ENCODE measurements at regions not wholly inside any gene's neighbourhood (a gene's known extent, or its start where the extent isn't known, plus 50 kb on each side); places are given as distances from the start of the nearest gene placed in this dataset.
A peak's percentile ranks its signal among the peaks of the same experiment; 100 is the strongest.

DNA sequence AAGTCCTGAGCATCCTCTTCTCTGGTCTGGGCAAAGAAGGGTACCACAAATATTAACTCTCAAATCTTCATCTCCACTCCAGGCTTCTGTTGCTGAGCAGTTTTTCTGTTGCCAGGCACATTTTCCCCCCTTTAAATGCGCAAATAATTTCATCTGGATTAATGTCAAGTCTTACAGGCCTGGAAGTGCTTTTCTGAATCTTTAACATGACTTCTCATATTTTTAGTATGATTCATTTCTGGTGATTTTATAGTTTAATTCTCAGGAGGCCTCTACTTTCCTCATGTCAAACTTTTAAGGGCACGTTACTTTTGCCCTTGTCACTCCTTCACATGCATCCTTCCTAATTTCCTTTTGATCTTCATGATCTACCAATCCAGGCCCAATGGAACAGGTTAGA lies 510.2 kb downstream of the METTL15 start:
- DNase-seq (ENCODE audit: low spot score), result no peak

DNA sequence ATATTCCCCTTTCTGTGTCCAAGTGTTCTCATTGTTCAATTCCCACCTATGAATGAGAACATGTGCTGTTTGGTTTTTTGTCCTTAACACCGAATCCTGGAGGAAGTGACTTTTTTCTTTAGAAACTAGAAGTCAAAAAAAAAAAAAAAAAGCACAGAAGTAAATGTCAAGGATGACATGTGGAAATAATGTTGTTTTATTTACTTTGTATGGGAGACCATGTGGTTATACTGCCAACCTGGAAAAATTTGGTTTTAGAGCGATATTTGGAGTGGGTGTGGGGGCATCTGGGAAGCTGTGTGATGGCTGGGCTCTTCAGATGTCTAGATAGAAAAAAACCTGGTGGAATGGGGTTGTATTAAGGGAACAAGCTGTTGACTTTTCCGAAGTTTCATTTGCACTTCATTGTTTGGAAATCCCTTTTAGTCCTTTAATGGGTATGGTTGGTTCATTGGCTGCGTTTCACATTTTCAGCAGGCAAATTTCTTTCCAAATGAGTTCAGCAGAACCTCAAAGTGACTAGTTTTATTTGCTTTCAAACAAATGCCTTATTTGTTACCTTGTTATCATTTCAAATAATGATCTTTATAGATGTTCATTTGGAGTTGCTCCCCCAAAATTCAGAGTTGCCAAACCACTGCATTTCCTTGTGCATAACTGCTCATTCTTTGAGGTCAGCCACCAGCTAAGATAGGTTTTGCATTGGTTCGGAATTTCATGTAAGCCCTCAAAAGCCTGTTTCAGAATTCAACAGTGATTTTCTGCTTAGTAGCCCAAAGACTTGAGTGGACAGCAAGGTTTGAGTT lies 508.2 kb downstream of the METTL15 start:
- DNase-seq (ENCODE audit: low spot score), result peak; percentile 7

GRCh38 chr11:28615542-28615941 lies 507.4 kb downstream of the METTL15 start:
- DNase-seq (ENCODE audit: low spot score), result no peak

DNA sequence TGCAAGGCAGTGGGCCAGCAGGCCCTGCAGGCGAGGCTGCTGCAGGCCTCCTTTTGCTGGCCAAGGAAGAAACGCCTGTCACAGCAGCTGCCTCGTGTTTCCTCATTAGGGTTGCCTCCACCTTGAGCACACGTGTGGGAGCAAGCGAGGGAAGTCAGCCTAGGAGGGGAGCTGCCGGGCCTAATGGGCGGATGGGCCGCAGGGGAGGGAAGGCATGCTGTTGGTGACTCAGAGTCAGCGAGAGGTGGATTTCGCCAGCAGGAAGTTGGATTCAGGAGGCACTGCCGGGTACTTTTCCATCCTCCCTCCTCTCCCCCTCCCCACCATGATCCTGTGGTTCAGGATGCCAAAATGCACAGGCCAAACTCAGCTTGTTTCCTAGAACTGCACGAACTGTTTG lies 498.7 kb downstream of the METTL15 start:
- peak; percentile 7 for DNase-seq (ENCODE audit: low spot score)

DNA sequence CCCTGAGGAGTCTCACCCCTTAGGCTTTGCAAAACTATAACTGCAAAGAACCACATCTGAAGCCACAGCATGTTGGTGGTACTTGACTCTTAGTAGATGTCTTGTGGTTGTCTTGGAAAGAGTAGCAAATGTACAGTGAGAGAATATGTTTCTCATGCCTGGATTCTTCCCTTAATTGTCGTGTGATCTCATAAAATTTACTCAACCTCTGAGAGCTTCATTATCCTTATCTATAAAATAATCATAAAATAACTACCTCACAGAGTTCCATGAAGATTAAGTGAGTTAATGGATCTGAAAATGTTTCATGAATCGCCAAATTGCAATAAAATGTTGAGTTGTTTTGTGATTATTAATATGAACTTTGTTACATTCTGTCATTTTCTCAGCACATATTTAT lies 491.5 kb downstream of the METTL15 start:
- no peak for DNase-seq (ENCODE audit: low spot score)

DNA sequence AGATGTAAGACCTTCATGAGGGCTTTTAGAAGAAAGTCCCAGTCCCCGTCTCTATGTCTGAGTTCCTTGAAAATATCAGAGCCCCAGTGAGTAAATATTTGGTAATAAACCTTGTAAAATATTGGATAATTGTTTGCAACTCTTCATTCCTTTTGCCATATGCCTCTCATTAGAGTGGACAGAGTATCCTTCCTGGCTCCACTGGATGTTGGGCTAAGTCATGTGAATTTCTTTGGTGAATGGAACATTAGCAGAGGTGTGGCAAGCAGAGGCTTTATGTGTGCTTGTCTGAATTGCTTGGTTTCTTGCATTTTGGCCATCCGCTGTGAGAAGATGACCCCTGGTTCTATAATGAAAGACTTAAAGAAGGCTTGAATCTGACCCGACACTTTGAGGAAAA lies 490.3 kb downstream of the METTL15 start:
- no peak for DNase-seq (ENCODE audit: low spot score)

GRCh38 chr11:28596816-28597215 lies 488.6 kb downstream of the METTL15 start:
- no peak for DNase-seq (ENCODE audit: low spot score)

- DNase-seq (ENCODE audit: low spot score), result no peak
Measured at GRCh38 chr11:28592141-28592540, 484.0 kb downstream of the METTL15 start.

DNA sequence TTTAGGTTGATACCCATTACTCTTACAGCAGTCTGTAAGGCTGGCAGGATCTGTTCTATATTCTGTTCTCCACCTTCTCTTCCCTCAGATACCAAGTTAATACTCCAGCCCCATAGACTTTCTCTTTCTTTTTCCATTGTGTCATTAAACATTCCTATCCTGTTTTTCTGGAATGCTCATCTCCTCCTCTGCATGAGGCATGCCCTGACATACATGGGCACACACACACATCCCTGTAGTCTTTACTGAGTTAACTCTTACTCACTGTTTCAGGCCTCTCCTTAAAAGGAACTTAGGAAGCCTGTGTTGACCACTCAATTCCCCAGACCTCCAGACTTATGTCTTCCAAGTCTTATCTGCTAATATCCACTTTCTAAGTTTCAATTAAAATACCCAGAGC lies 476.8 kb downstream of the METTL15 start:
- no peak for DNase-seq (ENCODE audit: low spot score)

DNA sequence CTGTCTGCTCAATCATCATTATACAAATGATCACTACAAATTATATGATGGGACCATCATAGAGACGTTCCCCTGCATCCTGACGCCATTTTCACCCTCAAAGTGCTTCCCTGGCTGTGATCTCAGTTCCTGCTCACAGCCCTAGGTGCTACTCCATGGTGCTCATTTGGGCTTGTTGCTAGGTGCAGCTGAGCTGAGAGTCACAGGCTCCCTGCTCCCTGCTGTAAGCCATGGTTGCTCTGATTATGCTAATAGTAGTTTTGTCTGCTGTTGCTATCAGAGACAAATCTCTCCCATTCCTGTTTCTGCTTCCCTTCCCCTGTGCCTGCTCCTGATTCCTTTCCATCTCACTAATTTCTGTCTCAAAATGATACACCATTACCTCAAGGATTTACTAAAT lies 474.3 kb downstream of the METTL15 start:
- DNase-seq (ENCODE audit: low spot score), result peak; percentile 25

DNA sequence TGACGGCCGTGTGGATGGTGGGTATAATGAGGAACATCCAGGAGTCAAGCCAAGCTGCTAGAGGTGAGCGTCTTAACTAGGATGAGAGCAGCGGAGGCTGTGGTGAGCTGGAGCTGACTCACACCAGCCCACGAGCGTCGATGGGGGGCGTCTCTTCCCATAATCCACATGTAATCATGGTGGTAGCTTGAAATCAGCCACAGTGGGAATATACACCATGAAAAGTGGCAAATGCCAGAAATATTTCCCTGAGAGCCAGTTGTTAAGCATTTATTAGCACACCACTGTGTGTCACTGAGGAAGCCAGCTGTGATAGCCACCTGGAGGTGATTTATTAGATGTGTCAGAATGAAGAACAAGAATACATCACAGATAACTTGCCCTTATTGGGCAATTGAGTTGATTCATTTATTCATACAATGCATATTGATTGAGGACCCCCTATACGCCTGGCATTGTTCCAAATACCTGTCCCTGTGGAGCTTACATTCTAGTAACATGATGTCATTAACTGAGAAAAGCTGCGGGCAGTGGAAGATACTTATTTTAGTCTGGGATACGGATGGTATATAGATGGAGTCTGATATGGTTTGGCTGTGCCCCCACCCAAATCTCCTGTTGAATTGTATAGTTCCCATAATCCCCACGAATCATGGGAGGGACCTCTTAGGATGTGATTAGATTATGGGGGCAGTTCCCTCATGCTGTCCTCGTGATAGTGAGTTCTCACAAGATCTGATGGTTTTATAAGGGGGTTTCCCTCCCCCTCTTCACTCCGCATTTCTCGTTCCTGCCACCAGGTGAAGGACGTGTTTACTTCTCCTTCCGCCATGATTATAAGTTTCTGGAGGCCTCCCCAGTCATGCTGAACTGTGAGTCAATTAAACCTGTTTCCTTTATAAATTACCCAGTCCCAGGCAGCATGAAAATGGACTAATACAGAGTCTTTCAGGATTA lies 473.4 kb downstream of the METTL15 start:
- DNase-seq (ENCODE audit: low spot score), result peak; percentile 20

DNA sequence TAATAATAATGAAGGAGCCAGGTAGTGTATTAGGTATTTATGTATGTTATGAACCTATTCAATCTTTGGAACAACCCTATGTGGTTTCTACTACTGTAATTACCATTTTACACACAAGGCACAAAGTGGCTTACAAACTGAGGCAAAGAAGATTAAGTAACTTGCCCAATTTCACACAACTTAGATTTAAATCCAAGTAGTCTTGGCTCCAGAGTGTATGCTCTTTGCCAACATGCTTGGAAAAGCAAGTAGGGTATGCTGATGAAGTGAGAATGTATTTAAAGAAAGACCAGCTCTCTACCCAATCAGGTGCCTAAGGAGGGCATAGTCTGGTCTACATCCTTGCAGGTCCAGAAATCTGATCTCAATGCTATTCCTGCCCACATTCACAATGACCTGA lies 463.2 kb downstream of the METTL15 start:
- no peak for DNase-seq (ENCODE audit: low spot score)

GRCh38 chr11:28569106-28569505 lies 460.9 kb downstream of the METTL15 start:
- DNase-seq (ENCODE audit: low spot score), result no peak

DNA sequence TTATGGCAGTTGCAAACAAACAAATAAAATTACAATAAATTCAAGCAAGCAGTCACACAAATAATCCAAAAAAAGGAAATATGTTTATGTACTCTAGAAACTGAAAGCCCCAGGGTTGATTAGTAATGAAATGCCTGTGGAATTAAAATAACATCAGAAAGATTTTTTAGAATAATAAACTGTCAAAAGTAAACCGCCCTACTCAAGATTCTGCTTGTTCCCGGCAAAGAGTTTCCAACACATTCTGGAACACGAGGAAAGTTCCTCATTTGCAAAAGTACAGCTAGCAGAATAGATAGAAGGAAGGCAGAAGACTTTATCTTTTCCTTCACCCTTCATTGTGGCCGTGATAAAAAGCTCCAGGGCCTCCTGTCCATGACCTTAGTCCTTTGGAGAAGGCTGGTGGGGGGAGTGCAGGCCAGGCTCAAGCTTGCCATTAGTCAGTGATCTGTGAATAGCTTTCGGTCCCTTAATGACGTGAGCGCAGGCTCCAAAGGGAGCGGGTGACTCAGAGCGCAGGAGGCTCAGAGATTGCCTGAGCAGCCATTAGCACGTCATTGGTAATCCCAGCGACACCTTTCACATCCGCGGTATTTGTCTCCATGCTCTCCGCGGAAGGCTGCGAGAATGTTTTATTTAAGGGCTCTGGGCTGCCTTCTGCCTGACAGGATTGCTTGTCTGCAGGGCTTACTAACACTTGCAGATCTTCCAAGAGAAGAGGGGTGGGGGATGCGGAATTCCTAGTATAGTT lies 458.3 kb downstream of the METTL15 start:
- peak; percentile 70 for DNase-seq (ENCODE audit: low spot score)

- peak; percentile 29 for DNase-seq (ENCODE audit: low spot score)
Measured at GRCh38 chr11:28559492-28559891, 451.3 kb downstream of the METTL15 start.

DNA sequence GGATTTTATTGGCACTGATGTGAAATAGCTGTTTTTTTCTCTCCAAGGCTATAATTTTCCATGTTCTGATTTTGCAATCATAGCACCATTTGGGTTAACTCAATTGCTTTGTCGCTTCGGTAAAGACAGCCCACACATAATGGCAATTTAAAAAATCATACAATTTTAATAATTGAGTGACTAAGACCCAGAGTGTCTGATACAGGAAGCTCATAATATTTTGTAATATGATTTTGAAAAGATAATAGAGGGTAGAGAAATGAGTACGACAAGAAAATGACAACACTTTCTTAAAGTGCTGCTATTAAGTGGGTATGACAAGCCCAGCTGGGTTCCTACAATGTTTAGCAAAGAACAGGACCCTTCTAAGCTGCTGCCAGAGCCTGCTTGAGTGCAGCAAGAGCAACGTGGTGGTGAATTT lies 439.1 kb downstream of the METTL15 start:
- DNase-seq (ENCODE audit: low spot score), result peak; percentile 38

DNA sequence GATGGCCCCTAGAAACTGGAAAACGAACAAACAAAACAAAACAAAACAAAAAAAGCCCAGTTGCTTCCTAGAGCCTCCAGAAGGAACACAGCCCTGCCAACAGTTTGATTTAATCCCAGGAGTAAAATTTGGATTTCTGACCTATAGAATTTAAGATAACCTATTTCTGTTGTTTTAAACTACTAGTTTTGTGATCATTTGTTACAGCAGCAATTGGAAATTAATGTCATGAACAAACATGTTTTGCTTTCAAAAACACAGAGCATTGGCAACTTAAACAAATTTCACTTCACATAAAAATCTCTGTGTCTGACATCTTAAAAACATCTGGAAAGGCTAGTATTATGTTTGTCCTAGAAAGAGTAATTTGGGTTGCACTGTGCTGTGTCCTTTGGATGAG lies 437.3 kb downstream of the METTL15 start:
- DNase-seq (ENCODE audit: low spot score), result no peak

- DNase-seq (ENCODE audit: low spot score), result peak; percentile 6
Measured at GRCh38 chr11:28542561-28542960, 434.4 kb downstream of the METTL15 start.

DNA sequence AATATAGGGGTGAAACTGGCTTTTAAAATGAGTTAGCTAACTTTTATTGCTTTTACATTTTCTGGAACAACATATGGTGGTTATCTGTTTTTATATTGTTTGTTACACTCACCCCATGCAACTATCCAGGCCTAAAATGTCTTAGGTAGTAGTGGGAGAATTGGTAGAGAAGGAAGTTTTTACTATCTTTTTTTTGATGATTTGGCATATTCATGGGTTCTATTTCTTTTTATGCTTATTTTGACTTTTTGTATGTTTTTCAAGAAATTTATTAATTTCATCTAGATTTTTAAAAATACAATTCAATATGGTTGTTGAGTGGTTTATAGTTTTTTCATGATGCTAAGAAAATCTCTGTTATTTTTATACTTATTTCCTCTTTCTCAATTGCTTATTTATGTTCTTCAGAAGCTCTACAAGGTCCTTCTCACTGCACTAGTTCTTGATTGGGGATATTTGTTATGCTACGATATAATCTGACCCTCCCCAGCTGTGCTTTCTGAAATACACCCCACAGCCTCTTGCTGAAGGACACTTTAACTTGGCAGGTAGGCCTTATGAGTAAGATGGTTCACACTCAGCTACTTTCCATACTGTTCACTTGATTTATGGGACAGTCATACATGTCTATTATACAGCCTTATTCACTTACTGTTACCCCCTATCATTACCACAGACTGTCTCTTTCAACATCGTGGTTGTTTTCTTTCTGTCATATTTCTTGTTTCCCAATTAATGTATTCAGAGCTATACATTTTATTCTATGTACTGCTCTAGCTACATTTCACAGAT lies 431.2 kb downstream of the METTL15 start:
- DNase-seq (ENCODE audit: low spot score), result no peak

DNA sequence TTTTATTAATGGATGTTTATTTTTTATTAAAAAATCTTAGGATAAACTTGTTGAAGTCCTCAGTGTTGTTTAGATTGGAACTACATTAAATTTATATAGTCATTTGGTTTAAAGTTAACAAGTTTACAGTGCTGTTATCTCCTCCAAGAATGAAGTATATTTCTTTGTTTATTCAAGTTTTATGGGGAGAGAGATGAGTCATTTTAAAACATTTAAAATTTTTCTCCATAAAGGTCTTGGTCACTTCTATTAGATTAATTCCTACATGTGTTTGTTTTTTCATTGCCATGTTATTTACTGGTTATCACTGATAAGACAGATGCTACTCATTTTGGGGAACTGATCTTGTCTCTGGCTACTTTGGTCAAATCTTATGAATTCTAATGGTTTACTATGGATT lies 429.6 kb downstream of the METTL15 start:
- DNase-seq (ENCODE audit: low spot score), result no peak

GRCh38 chr11:28536504-28537267 lies 428.5 kb downstream of the METTL15 start:
- DNase-seq (ENCODE audit: low spot score), result no peak

All from Ammon's horn (tissue), 1 donor.